HPDE6-E6E7 (cell line): ENCODE measurements at regions not wholly inside any gene's neighbourhood (a gene's known extent, or its start where the extent isn't known, plus 50 kb on each side); places are given as distances from the start of the nearest gene placed in this dataset.
"Not testable (repeated sequence)": the region's sequence is repeated elsewhere in the genome, so short reads cannot be mapped to it uniquely, and the experiment has no call there.

Source experiments
- DNase-seq: peaks from one replicate; pipeline ENCODE4 v3.0.0; 2011; ENCODE audit warnings: missing footprints; ENCODE audit errors: extremely low spot score

DNA sequence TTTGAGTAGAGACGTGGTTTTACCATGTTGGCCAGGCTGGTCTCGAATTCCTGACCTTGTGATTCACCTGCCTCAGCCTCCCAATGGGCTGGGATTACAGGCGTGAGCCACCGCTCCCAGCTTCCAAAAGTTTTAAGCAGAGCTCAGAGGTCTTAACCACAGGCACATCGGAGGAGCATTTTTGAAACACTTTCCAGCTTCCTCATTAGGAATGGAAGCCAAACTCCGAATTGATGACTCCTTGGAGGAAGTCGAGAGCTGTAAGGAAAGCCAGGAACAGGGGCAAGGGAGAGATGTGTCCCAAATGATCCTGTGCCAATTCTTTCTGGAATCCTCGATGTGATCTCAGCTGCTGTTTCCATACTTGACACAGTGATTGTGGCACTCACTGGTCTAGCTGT lies 56.2 kb upstream of the CCZ1B start:
- not testable (repeated sequence) for DNase-seq

DNA sequence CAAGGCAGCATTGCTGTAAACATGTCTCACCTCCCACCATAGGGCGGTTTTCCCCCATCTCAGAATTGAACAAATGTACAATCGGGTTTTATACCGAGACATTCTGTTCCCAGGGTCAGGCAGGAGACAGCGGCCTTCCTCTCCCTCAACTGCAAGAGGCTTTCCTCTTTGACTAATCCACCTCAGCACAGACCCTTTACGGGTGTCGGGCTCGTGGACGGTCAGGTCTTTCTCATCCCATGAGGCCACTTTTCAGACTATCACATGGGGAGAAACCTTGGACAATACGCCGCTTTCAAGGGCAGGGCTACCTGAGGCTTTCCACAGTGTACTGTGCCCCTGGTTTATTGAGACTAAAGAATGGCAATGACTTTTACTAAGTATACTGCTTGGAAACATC lies 57.7 kb upstream of the CCZ1B start:
- not testable (repeated sequence) for DNase-seq

DNA sequence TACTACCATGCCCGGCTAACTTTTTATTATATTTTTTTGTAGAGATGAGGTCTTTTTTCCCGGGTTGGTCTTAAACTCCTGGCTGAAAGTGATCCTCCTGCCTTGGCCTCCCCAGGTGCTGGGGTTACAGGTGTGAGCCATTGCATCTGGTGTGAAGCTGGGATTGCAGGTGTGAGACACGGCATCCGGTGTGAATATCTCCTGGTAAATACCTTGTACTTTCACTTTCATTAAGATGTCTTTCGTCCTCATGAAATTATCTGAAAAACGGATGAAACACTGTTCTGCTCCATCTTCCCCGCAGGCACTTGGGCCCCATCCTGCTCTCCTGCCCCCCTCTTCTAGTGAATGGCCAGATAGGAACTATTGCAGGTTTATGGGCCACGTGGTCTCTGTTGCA lies 60.1 kb upstream of the CCZ1B start:
- DNase-seq, result no peak

GRCh38 chr7:6888267-6889045 lies 62.4 kb upstream of the CCZ1B start:
- DNase-seq, result not testable (repeated sequence)

- DNase-seq, result no peak
Observed at GRCh38 chr7:6889252-6889812, 63.3 kb upstream of the CCZ1B start.

- not testable (repeated sequence) for DNase-seq
Observed at GRCh38 chr7:6902097-6902518, 76.0 kb upstream of the CCZ1B start.

GRCh38 chr7:6903289-6903688 lies 77.2 kb upstream of the CCZ1B start:
- not testable (repeated sequence) for DNase-seq

- DNase-seq, result not testable (repeated sequence)
Observed at GRCh38 chr7:6903792-6904191, 77.7 kb upstream of the CCZ1B start.

- no peak for DNase-seq
Observed at GRCh38 chr7:6917258-6917657, 91.2 kb upstream of the CCZ1B start.

DNA sequence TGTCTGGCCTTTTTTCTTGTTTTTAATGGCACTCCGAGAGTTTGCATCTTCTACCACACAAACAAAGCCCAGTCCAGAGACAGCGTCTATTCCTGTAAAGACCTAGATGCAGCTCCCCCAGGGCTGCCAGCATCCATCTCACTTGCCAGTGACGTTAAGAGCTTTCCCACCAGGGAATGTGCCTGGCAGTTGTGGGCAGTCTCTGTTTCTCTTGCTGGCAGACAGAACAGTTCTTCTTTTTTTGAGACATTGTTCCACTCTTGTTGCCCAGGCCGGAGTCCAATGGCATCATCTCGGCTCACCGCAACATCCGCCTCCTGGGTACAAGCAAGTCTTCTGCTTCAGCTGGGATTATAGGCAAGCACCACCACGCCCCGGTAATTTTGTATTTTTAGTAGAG lies 93.1 kb upstream of the CCZ1B start:
- not testable (repeated sequence) for DNase-seq

- not testable (repeated sequence) for DNase-seq
Observed at GRCh38 chr7:6924523-6924922, 98.4 kb upstream of the CCZ1B start.

DNA sequence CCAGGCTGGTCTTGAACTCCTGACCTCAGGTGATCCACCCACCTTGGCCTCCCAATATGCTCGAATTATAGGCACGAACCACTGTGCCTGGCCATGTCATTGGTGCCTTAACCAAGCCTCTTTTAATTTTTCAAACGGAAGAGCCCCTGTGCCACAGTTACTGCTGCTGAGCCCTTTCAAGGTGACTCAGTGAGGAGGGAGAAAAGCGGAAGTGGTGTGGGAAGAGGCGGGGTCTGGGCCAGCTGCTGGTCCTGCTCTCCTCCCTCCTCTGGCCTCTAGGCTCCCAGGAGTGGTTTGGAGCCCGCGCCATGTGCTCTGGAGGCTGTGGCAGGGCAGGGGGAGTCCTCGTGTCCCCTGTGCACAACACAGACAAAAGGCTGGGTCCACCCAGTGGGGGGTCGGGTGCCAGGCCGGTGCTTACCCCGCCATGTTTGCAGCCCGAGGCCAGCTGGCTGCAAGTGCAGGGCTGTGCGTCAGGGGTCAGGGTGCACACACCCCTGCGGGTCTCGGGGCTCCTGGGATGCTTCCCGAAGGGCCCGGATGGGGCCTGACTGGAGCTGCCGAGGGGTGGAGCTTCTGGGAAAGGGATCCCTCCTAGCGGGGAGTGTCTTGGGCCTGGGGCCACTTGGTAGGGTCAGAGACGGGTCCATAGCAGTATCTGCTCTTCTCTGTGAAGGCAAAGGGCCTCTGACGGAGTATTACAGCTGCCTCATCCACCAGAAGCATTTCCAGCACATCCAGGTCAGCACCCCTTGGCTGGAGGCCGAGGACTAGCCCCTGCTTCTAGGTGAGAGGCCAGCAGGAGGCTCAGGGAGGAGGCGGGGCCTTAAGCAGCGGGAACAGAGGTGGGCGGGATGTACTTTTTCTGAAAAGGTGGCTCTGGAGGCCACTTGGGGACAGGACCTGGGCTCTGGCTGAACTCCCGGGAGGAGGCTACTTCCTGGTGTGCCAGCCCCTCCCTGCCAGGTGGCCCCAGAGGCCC lies 100.4 kb upstream of the CCZ1B start:
- DNase-seq, result not testable (repeated sequence)

- DNase-seq, result not testable (repeated sequence)
Observed at GRCh38 chr7:6927643-6928042, 101.6 kb upstream of the CCZ1B start.

- DNase-seq, result not testable (repeated sequence)
Observed at GRCh38 chr7:6929588-6929987, 103.5 kb upstream of the CCZ1B start.

- not testable (repeated sequence) for DNase-seq
Observed at GRCh38 chr7:6930081-6930635, 104.1 kb upstream of the CCZ1B start.

GRCh38 chr7:6930787-6931186 lies 104.7 kb upstream of the CCZ1B start:
- not testable (repeated sequence) for DNase-seq

DNA sequence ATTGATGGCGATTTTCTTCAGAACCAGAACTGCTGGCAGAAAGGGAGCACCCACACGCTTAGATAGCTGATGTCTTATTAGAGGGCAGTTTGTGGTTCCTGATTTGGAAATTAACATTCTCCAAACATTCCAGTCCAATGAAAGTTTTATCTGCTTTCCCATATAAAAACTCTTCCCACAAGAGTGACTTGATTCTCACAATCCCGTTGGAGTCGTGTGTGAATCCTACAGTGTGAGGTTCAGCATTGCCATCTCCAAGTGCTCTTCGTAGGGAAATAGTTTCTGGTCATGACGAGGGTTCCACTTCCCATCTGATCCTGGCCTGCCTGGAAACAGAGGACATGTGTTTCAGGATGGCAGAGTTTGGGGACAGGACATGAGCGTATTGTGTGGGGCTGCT lies 105.4 kb upstream of the CCZ1B start:
- not testable (repeated sequence) for DNase-seq

GRCh38 chr7:6933954-6934632 lies 108.0 kb upstream of the CCZ1B start:
- DNase-seq, result not testable (repeated sequence)

DNA sequence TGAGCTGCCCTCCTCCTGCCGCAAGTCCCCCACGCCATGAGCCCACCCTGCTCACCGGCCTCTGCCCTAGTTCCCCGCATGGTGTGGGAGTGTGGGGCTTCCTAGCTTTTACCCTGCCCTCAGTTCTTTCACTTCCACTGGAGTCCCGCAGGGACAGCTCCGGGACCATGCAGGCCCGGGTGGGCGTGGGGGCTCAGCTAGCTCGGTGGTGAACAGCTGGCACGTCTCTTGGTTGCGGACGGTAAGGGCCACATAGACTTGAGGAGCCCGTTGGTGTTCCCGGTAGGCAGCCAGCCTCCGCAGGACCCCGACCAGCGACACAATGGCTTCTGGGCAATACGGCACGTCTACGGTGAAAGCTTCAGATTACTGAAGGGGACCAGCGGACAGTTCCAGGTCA lies 108.9 kb upstream of the CCZ1B start:
- DNase-seq, result no peak

DNA sequence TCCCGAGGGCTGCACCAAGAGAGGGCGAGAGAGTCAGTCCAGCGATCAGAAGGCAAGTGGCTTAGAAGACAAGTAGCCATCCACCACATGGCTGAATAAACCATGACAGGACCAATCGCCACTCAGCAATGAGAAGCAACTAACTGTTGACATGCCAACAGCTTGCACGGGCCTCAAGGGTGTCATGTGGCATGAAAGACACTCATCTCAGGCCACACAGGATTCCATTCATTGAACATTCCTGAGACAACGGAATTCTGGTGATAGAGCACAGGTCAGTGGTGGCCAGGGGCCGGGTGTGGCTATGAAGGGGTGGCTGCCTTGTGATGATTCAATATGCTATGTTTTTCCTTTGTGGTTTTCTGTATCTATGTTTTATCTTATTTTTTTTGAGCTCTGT lies 110.6 kb upstream of the CCZ1B start:
- not testable (repeated sequence) for DNase-seq

GRCh38 chr7:6937746-6938145 lies 111.7 kb upstream of the CCZ1B start:
- DNase-seq, result not testable (repeated sequence)
